Lung (tissue), 11 donors: ENCODE measurements at regions not wholly inside any gene's neighbourhood (a gene's known extent, or its start where the extent isn't known, plus 50 kb on each side); places are given as distances from the start of the nearest gene placed in this dataset.

Experiments
- ATAC-seq: fragments of 200-7000 bp; cut with Tn5 transposase; one replicate; pipeline ENCODE4 v1.9.1; 2020; ENCODE audit warnings: moderate number of reproducible peaks; ENCODE audit not compliant: insufficient read depth, low FRiP score
- DNase-seq, 3 donors: peaks; one replicate each; pipeline ENCODE4 v3.0.0-alpha.2; 2013 to 2017
- H3K27ac ChIP-seq, 2 donors: one replicate each; pipeline ENCODE4 v1.5.1; 2013; ENCODE audit warnings: mild to moderate bottlenecking in 2 of 2, moderate library complexity in 2 of 2, control low read depth in 1 of 2, inconsistent platforms in 1 of 2, low read depth in 1 of 2, low read length in 1 of 2
- H3K27me3 ChIP-seq, 3 donors: one replicate each; pipeline ENCODE4 v1.5.1; 2013; ENCODE audit warnings: low read length in 2 of 3; ENCODE audit not compliant: control insufficient read depth in 3 of 3, insufficient read depth in 3 of 3
- H3K36me3 ChIP-seq, 4 donors: one replicate each; pipeline ENCODE4 v1.5.1; 2013; ENCODE audit warnings: low read length in 4 of 4, mild to moderate bottlenecking in 1 of 4, moderate library complexity in 1 of 4; ENCODE audit not compliant: control insufficient read depth in 4 of 4, insufficient read depth in 4 of 4
- H3K4me1 ChIP-seq, 5 donors: one replicate each; pipeline ENCODE4 v1.5.1; 2013; ENCODE audit warnings: low read length in 5 of 5, mild to moderate bottlenecking in 2 of 5, moderate library complexity in 1 of 5; ENCODE audit not compliant: control insufficient read depth in 5 of 5, insufficient read depth in 5 of 5
- H3K4me3 ChIP-seq: one replicate; pipeline ENCODE4 v1.5.1; 2013; ENCODE audit warnings: mild to moderate bottlenecking, control low read depth, moderate library complexity
- H3K9ac ChIP-seq, 2 donors: one replicate each; pipeline ENCODE4 v1.5.1; 2013; ENCODE audit warnings: low read length in 2 of 2, control low read depth in 1 of 2; ENCODE audit not compliant: insufficient read depth in 1 of 2
- H3K9me3 ChIP-seq, 4 donors: one replicate each; pipeline ENCODE4 v1.5.1; 2013; ENCODE audit warnings: low read length in 3 of 4, mild to moderate bottlenecking in 1 of 4, moderate library complexity in 1 of 4; ENCODE audit not compliant: control insufficient read depth in 4 of 4, insufficient read depth in 3 of 4
- WGBS, 2 donors: extraction: QIAGEN DNeasy Blood & Tissue Kit; methylation state at CpG; one replicate each; pipeline ENCODE4 v1.1.7; 2013; 5-methylcytosine and 5-hydroxymethylcytosine counted together
- TF ChIP-seq, protein P1 (sequence below): IDR thresholded peaks from 2 replicates; pipeline ENCODE4 v1.5.1; 2012; ENCODE audit warnings: mild to moderate bottlenecking; ENCODE audit errors: control extremely low read depth, extremely low read depth
- donor health status: control.
- donor health status: control.
- donor health status: Bipolar disorder and iron deficiency.
- donor health status: healthy.
- donor health status: DM: yes; HTN: yes; CAD: no.

DNA sequence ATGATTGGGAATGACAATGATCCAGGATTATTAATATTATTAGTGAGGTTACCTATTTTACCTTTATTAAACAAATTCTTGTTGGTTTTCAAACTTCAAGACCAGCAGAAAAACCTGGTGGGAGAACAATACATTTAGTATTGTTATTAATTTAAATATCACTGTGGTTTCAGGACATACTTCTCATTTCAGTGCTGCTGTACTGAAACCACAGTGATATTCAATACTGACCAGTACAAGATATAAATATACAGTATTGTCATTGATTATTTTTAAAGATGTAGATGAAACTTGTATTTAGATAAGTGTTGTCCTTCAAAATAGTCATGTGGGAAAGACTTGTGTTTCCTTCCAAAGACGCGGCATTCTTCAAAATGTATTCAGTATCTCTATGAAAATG is 1047.3 kb upstream of the CELF4 start:
- DNase-seq, result no peak
- H3K4me3 ChIP-seq, result no peak overlapping the region
- no peaks in the 10 kb centered on the region for H3K36me3 ChIP-seq
- 93 to 99% methylated on average over 2 of the region's 2 CpGs for WGBS, 2 donors
- H3K4me1 ChIP-seq, result peaks cover 0 to 4% (median 0%) of the 10 kb centered on the region in 5 donors
- TF ChIP-seq, protein P1, sequence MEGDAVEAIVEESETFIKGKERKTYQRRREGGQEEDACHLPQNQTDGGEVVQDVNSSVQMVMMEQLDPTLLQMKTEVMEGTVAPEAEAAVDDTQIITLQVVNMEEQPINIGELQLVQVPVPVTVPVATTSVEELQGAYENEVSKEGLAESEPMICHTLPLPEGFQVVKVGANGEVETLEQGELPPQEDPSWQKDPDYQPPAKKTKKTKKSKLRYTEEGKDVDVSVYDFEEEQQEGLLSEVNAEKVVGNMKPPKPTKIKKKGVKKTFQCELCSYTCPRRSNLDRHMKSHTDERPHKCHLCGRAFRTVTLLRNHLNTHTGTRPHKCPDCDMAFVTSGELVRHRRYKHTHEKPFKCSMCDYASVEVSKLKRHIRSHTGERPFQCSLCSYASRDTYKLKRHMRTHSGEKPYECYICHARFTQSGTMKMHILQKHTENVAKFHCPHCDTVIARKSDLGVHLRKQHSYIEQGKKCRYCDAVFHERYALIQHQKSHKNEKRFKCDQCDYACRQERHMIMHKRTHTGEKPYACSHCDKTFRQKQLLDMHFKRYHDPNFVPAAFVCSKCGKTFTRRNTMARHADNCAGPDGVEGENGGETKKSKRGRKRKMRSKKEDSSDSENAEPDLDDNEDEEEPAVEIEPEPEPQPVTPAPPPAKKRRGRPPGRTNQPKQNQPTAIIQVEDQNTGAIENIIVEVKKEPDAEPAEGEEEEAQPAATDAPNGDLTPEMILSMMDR, result no peak
- H3K9ac ChIP-seq, result no peak overlapping the region
- no peaks in the 10 kb centered on the region for H3K27me3 ChIP-seq
- H3K9me3 ChIP-seq, result no peaks in the 10 kb centered on the region
- no peak for ATAC-seq
- H3K27ac ChIP-seq, result no peak overlapping the region

DNA sequence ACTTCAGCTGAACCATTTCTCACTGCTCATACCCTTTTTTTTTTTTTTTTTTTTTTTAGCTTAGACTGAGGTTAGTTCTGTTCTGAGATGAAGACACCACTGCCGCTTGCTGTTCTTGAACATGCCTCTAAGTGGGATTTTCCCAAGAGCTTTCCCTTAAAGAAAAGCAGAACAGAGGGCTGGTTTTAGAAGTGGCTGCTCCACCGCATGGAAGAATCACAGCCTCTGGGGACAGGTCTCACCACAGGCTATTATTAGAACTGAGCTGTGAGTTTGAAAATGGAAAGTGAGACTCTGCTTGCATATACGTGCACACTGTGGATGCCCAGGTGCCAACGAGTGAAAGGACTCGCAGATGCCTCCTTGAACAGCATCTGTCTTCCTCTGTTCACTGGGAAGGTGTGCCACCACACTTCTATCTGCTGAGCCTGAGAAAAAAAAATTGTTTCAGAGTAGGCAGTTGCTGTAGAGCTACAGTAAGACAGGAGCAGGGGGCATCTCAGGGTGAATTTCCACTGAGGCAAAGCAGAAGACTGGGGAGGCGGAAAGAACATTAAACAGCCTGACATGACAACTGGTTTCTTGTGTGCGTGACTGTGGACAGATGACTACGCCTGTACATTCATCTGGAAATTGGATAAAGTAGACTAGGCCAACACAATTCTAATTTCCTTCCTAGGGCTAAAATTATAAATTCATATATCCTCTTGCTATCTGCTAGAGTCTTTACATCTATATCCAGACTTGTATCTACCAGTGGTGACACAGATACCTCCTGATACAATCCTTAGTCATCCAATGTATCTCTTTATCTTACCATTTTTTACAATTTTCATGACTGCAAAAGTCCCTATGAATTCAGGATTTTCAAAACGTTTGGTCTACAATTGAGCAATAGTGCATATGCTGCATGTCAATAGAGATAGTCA is 1045.7 kb upstream of the CELF4 start:
- Histone ChIP-seq H3K9me3 (no peaks in the 10 kb centered on the region), H3K27me3 (no peaks in the 10 kb centered on the region), H3K4me1 (peaks cover 0 to 3% (median 0%) of the 10 kb centered on the region in 5 donors), H3K27ac (no peak overlapping the region), H3K9ac (no peak overlapping the region), H3K36me3 (no peaks in the 10 kb centered on the region), H3K4me3 (no peak overlapping the region)
- TF ChIP-seq, protein P1, result no peak
- 64 to 74% methylated on average over 9 of the region's 9 CpGs for WGBS, 2 donors
- no peak for ATAC-seq
- no peak for DNase-seq

DNA sequence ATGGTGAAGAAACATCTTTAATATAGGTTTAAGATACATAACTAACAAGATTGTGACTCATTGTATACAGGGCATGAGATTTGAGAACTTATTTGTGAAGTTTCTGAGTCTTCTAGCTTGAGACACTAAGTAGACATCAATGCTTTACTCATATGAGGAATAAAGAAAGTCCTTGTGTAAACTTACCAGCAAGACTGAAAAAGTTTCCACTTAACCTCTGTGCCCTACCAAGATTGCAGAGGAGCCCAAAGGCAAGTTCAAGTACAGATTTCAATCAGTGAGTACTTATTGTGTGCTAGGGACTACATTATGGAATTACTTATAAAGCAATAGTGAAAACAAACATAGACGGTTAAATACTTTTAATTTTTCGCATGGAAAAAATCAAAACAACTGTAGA is 1041.2 kb upstream of the CELF4 start:
- Histone ChIP-seq H3K4me1 (peaks cover 0 to 2% (median 0%) of the 10 kb centered on the region in 5 donors), H3K27ac (no peak overlapping the region), H3K36me3 (no peaks in the 10 kb centered on the region), H3K27me3 (no peaks in the 10 kb centered on the region), H3K9me3 (no peaks in the 10 kb centered on the region), H3K4me3 (no peak overlapping the region), H3K9ac (no peak overlapping the region)
- TF ChIP-seq, protein P1, result no peak
- ATAC-seq, result no peak
- WGBS, 2 donors, result 80 to 83% methylated on average over 2 of the region's 2 CpGs
- DNase-seq, result no peak
